ENCODE measurements at regions not wholly inside any gene's neighbourhood (a gene's known extent, or its start where the extent isn't known, plus 50 kb on each side); places are given as distances from the start of the nearest gene placed in this dataset.
"Not testable (repeated sequence)": the region's sequence is repeated elsewhere in the genome, so short reads cannot be mapped to it uniquely, and the experiment has no call there.

GRCh38 chr6:121794630-121795029 is 359.2 kb downstream of the GJA1 start:
- WGBS, result 75% methylated on average over 2 of the region's 2 CpGs
- Histone ChIP-seq H3K36me3 (ENCODE audit: control insufficient read depth in 4 of 4, insufficient read depth in 3 of 4, low read depth in 1 of 4, low read length in 3 of 4) (no peaks in the 10 kb centered on the region), H3K9me3 (ENCODE audit: control insufficient read depth in 4 of 4, low read length in 3 of 4) (no peaks in the 10 kb centered on the region), H3K9ac (ENCODE audit: low read depth in 1 of 2, low read length in 2 of 2) (no peak overlapping the region), H3K4me3 (ENCODE audit: low read depth in 1 of 3, low read length in 3 of 3) (no peak overlapping the region), H3K27me3 (ENCODE audit: control insufficient read depth in 4 of 4, insufficient read depth in 4 of 4, low read length in 3 of 4) (no peaks in the 10 kb centered on the region), H3K27ac (ENCODE audit: low read depth in 1 of 2, low read length in 2 of 2) (no peak overlapping the region), H3K4me1 (ENCODE audit: control insufficient read depth in 4 of 4, insufficient read depth in 4 of 4, low read length in 3 of 4) (no peaks in the 10 kb centered on the region)
- TF ChIP-seq FOXA2 (IDR thresholded peaks at IDR 0.05) (no peak), HNF4A (conservative IDR thresholded peaks at IDR 0.05) (no peak), HNF4G (IDR thresholded peaks at IDR 0.05) (no peak), EGR1 (IDR thresholded peaks at IDR 0.05; ENCODE audit: low read depth in 2 of 2) (no peak), ZBTB33 (IDR thresholded peaks at IDR 0.05) (no peak), GABPA (IDR thresholded peaks at IDR 0.05 in 1 of 2, conservative IDR thresholded peaks at IDR 0.05 in 1 of 2) (no peak), SP1 (IDR thresholded peaks at IDR 0.05) (no peak), REST (IDR thresholded peaks at IDR 0.05) (no peak), MAX (IDR thresholded peaks at IDR 0.05) (no peak), FOXA1 (IDR thresholded peaks at IDR 0.05) (no peak), RXRA (IDR thresholded peaks at IDR 0.05) (no peak), ATF3 (IDR thresholded peaks at IDR 0.05) (no peak), YY1 (IDR thresholded peaks at IDR 0.05) (no peak)
- no peak for DNase-seq (ENCODE audit: low spot score)

- not testable (repeated sequence) for H3K4me3 ChIP-seq (ENCODE audit: low read depth in 1 of 3, low read length in 3 of 3); H3K27me3 ChIP-seq (ENCODE audit: control insufficient read depth in 4 of 4, insufficient read depth in 4 of 4, low read length in 3 of 4); H3K36me3 ChIP-seq (ENCODE audit: control insufficient read depth in 4 of 4, insufficient read depth in 3 of 4, low read depth in 1 of 4, low read length in 3 of 4); H3K9ac ChIP-seq (ENCODE audit: low read depth in 1 of 2, low read length in 2 of 2); H3K9me3 ChIP-seq (ENCODE audit: control insufficient read depth in 4 of 4, low read length in 3 of 4); H3K27ac ChIP-seq (ENCODE audit: low read depth in 1 of 2, low read length in 2 of 2); DNase-seq (ENCODE audit: low spot score); H3K4me1 ChIP-seq (ENCODE audit: control insufficient read depth in 4 of 4, insufficient read depth in 4 of 4, low read length in 3 of 4)
- WGBS, result 85% methylated on average over 6 of the region's 6 CpGs
These were observed 362.2 kb downstream of the GJA1 start for GRCh38 chr6:121797598-121797997.

- not testable (repeated sequence) for DNase-seq (ENCODE audit: low spot score); H3K27me3 ChIP-seq (ENCODE audit: control insufficient read depth in 4 of 4, insufficient read depth in 4 of 4, low read length in 3 of 4); H3K9me3 ChIP-seq (ENCODE audit: control insufficient read depth in 4 of 4, low read length in 3 of 4); H3K9ac ChIP-seq (ENCODE audit: low read depth in 1 of 2, low read length in 2 of 2); H3K36me3 ChIP-seq (ENCODE audit: control insufficient read depth in 4 of 4, insufficient read depth in 3 of 4, low read depth in 1 of 4, low read length in 3 of 4); H3K4me1 ChIP-seq (ENCODE audit: control insufficient read depth in 4 of 4, insufficient read depth in 4 of 4, low read length in 3 of 4); H3K4me3 ChIP-seq (ENCODE audit: low read depth in 1 of 3, low read length in 3 of 3); H3K27ac ChIP-seq (ENCODE audit: low read depth in 1 of 2, low read length in 2 of 2)
- 42% methylated on average over 1 of the region's 1 CpG for WGBS
These were observed 362.7 kb downstream of the GJA1 start for GRCh38 chr6:121798126-121798525.

Measured in liver (tissue), 7 donors.